ENCODE measurements at regions not wholly inside any gene's neighbourhood (a gene's known extent, or its start where the extent isn't known, plus 50 kb on each side); places are given as distances from the start of the nearest gene placed in this dataset.

DNA sequence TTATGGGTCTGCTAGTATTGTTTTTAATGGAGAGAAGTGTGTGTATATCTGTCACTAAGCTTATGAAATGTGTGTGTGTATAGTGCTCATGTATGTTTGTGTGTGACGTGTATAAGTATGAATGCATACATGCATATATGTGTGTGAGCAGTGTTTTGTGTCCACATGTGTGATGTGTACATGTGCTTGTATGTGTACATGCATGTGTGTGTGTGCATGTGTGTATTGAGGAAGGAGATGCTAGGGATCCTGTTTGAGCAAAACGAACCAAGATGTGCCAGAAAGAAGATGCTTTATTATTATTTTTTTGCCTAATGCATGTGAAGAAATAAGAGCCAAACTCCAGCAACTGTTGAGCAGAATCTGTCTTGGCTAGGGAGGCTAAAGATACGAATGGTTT, 301.3 kb upstream of the SKOR2 start:
- Histone ChIP-seq H3K36me3 (ENCODE audit: control insufficient read depth, insufficient read depth, low read length) (no peaks in the 10 kb centered on the region), H3K4me3 (ENCODE audit: insufficient read depth, low read depth, low read length) (no peak overlapping the region), H3K9me3 (ENCODE audit: control insufficient read depth, low read length) (no peaks in the 10 kb centered on the region), H3K27me3 (ENCODE audit: control insufficient read depth, insufficient read depth, low read length, poor library complexity, severe bottlenecking) (no peaks in the 10 kb centered on the region), H3K27ac (ENCODE audit: insufficient read depth, low read depth, low read length, poor library complexity, severe bottlenecking) (no peak overlapping the region), H3K4me1 (ENCODE audit: control insufficient read depth, insufficient read depth, low read length) (peaks cover 1% of the 10 kb centered on the region)
- WGBS, 2 experiments = 87 to 91% methylated on average over 3 of the region's 3 CpGs

DNA sequence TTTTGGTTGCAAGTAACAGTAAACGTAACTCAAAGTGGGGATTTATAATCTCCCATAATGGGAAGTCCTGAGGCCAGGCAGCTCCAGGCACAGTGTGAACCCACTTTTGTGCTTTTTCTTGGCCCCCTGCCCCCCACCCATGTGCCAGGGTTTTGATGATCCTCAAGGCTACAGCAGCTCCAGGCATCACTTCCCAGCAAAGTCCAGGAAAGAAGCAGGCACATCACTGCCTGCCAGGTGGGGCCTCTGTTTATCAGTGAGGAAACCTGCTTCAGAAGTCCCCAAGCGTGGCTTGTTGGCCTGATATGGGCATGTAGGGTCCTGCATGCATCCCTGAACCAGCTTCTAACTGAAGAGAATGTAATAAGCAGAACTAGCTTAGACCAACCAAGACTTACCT, 299.2 kb upstream of the SKOR2 start:
- Histone ChIP-seq H3K4me3 (ENCODE audit: insufficient read depth, low read depth, low read length) (no peak overlapping the region), H3K36me3 (ENCODE audit: control insufficient read depth, insufficient read depth, low read length) (no peaks in the 10 kb centered on the region), H3K9me3 (ENCODE audit: control insufficient read depth, low read length) (no peaks in the 10 kb centered on the region), H3K4me1 (ENCODE audit: control insufficient read depth, insufficient read depth, low read length) (no peaks in the 10 kb centered on the region), H3K27ac (ENCODE audit: insufficient read depth, low read depth, low read length, poor library complexity, severe bottlenecking) (no peak overlapping the region), H3K27me3 (ENCODE audit: control insufficient read depth, insufficient read depth, low read length, poor library complexity, severe bottlenecking) (no peaks in the 10 kb centered on the region)
- WGBS, 2 experiments = 98% methylated on average over 2 of the region's 2 CpGs

DNA sequence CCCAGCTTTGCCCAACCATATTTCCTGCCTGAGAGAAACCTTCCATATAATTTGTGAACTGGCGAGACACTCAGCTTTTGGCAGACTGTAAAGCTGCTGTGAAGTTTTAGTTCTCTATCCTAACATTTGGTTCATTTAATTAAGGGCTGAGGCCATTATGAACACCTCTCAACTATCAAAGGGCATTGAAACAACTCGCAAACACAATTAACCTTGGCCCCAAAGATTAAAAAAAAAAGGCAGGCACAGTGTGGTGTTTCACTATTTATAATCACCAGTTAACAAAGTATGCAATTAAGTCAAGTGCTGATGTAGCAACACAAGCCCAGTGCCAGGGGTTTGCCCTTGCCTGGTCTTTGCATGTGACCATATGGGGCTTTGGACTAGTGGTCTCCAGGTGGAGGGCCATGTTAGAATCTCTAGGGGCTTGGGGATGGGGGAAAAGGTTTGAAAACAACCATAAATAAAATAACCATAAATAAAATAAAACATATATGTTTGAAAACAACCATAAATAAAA, 297.6 kb upstream of the SKOR2 start:
- no peaks in the 10 kb centered on the region for H3K27me3 ChIP-seq (ENCODE audit: control insufficient read depth, insufficient read depth, low read length, poor library complexity, severe bottlenecking)
- no peaks in the 10 kb centered on the region for H3K9me3 ChIP-seq (ENCODE audit: control insufficient read depth, low read length)
- no peaks in the 10 kb centered on the region for H3K4me1 ChIP-seq (ENCODE audit: control insufficient read depth, insufficient read depth, low read length)
- no peak overlapping the region for H3K27ac ChIP-seq (ENCODE audit: insufficient read depth, low read depth, low read length, poor library complexity, severe bottlenecking)
- no peaks in the 10 kb centered on the region for H3K36me3 ChIP-seq (ENCODE audit: control insufficient read depth, insufficient read depth, low read length)
- no peak overlapping the region for H3K4me3 ChIP-seq (ENCODE audit: insufficient read depth, low read depth, low read length)
- WGBS, 2 experiments = 85 to 94% methylated on average over 1 to 2 of the region's 2 CpGs

DNA sequence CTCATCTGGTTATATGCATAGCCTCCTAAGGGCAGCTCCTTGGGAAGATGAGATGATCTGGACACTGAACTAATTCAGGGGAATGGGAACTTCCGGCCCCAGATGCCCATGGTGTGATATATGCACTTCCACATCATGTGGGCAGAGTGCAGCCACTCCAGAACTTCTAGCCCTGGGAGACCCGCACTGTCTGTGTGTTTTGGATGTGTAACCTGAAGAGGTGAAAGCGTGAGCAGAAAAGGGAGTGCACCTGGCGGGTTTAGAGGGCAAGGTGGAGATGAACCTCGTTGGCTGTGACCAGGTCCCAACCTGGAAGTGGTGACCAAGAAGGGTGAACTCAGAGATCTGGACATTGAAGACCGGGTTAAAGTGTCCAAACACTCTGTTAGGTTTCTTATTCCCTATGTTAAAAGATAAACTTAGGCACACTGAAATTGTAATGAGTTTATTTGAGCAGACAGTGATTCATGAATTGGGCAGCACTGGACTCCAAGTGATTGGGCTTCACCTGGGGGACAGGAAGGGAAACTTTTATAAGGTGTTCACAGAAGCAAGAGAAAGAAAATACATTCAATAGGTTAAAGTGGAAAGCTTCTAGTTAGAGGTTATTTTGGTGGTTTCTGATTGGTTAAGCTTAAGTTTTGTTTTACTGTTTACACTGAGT, 296.2 kb upstream of the SKOR2 start:
- Histone ChIP-seq H3K9me3 (ENCODE audit: control insufficient read depth, low read length) (no peaks in the 10 kb centered on the region), H3K4me1 (ENCODE audit: control insufficient read depth, insufficient read depth, low read length) (no peaks in the 10 kb centered on the region), H3K27ac (ENCODE audit: insufficient read depth, low read depth, low read length, poor library complexity, severe bottlenecking) (no peak overlapping the region), H3K36me3 (ENCODE audit: control insufficient read depth, insufficient read depth, low read length) (no peaks in the 10 kb centered on the region), H3K4me3 (ENCODE audit: insufficient read depth, low read depth, low read length) (no peak overlapping the region), H3K27me3 (ENCODE audit: control insufficient read depth, insufficient read depth, low read length, poor library complexity, severe bottlenecking) (no peaks in the 10 kb centered on the region)
- WGBS, 2 experiments = 95 to 96% methylated on average over 6 of the region's 6 CpGs

DNA sequence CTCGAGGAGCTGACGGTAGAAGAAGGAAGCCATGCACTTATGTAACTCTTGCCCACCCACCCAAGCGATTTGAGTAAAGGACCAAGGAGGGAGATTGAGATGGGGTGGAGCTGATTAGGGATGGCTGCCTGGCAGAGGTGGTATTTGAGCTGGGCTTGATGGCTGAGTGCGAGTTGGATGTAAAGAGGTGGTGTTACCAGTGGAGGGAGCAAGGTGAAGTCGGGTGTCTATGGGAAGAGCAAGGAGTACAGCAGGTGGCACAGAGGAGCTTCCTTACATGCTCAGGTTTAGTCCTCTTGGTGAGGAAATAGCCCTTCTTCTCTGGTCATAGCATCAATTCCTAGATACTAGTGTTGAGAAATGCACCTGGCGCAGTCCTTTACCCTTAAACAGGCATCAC, 294.2 kb upstream of the SKOR2 start:
- Histone ChIP-seq H3K27me3 (ENCODE audit: control insufficient read depth, insufficient read depth, low read length, poor library complexity, severe bottlenecking) (no peaks in the 10 kb centered on the region), H3K9me3 (ENCODE audit: control insufficient read depth, low read length) (no peaks in the 10 kb centered on the region), H3K36me3 (ENCODE audit: control insufficient read depth, insufficient read depth, low read length) (no peaks in the 10 kb centered on the region), H3K4me3 (ENCODE audit: insufficient read depth, low read depth, low read length) (no peak overlapping the region), H3K4me1 (ENCODE audit: control insufficient read depth, insufficient read depth, low read length) (no peaks in the 10 kb centered on the region), H3K27ac (ENCODE audit: insufficient read depth, low read depth, low read length, poor library complexity, severe bottlenecking) (no peak overlapping the region)
- 72 to 81% methylated on average over 6 of the region's 6 CpGs for WGBS, 2 experiments

DNA sequence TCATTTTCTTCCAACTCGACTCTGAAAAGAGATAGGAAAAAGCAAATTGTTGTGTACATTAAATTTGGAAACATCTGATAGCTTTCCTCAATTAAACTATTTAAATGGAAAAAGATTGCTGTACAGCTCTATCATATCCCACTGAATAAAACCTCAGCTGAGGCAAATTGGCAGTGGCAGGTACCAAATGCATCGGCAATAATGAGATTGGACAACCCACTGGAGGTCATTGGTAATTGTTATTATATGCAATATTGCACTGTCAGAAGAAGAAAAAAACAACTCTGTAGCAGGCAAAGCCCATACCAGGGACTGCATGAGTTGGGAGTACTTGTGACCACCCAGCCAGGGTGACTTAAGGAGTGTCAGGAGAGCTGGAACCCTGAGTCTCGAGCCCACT, 291.6 kb upstream of the SKOR2 start:
- Histone ChIP-seq H3K4me3 (ENCODE audit: insufficient read depth, low read depth, low read length) (no peak overlapping the region), H3K4me1 (ENCODE audit: control insufficient read depth, insufficient read depth, low read length) (no peaks in the 10 kb centered on the region), H3K27me3 (ENCODE audit: control insufficient read depth, insufficient read depth, low read length, poor library complexity, severe bottlenecking) (no peaks in the 10 kb centered on the region), H3K27ac (ENCODE audit: insufficient read depth, low read depth, low read length, poor library complexity, severe bottlenecking) (no peak overlapping the region), H3K36me3 (ENCODE audit: control insufficient read depth, insufficient read depth, low read length) (no peaks in the 10 kb centered on the region), H3K9me3 (ENCODE audit: control insufficient read depth, low read length) (no peaks in the 10 kb centered on the region)
- WGBS, 2 experiments = 88 to 94% methylated on average over 2 to 3 of the region's 3 CpGs

DNA sequence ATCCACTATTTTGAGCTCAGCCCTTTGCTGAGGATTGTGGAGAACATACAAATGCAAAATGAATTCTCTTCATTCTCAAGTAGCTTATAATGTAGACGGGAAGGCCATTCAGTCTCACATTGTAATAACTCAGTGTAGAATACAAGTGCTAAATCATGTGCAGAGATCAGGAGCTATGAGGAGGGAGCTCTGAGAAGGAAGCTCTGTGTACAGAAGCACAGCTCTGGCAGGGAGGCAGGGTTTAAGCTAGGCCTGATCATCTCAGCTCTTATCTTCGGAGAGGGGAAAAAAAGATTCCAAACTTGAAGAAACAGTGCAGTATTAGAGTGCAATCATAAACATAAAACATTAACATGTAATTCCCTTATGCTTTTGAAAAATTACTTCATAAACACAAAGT, 291.1 kb upstream of the SKOR2 start:
- no peak overlapping the region for H3K4me3 ChIP-seq (ENCODE audit: insufficient read depth, low read depth, low read length)
- WGBS, 2 experiments = 87 to 100% methylated on average over 1 to 2 of the region's 2 CpGs
- H3K27me3 ChIP-seq (ENCODE audit: control insufficient read depth, insufficient read depth, low read length, poor library complexity, severe bottlenecking) = no peaks in the 10 kb centered on the region
- no peaks in the 10 kb centered on the region for H3K9me3 ChIP-seq (ENCODE audit: control insufficient read depth, low read length)
- H3K36me3 ChIP-seq (ENCODE audit: control insufficient read depth, insufficient read depth, low read length) = no peaks in the 10 kb centered on the region
- no peaks in the 10 kb centered on the region for H3K4me1 ChIP-seq (ENCODE audit: control insufficient read depth, insufficient read depth, low read length)
- no peak overlapping the region for H3K27ac ChIP-seq (ENCODE audit: insufficient read depth, low read depth, low read length, poor library complexity, severe bottlenecking)

DNA sequence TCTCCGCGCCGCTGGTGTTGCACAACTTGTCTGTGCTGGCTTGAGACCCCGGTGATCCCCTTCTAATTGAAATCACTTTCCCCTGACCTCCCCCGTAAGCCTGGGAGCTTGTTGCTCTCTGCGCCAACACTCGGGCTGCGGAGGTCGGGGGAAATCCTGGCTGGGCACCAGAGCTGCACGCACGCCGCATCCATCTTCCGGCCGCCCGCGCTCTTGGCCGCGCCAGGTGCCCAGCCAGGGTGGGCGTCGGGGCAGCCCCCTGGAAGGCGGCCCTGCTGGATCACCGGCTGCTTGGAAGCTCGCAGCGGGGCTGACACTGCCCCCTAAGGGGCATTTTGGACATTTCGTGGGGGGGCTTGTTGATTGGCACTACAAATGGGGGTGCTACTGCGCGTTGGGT, 280.3 kb upstream of the SKOR2 start:
- 87 to 89% methylated on average over 27 of the region's 27 CpGs for WGBS, 2 experiments
- Histone ChIP-seq H3K27ac (ENCODE audit: insufficient read depth, low read depth, low read length, poor library complexity, severe bottlenecking) (no peak overlapping the region), H3K36me3 (ENCODE audit: control insufficient read depth, insufficient read depth, low read length) (no peaks in the 10 kb centered on the region), H3K4me1 (ENCODE audit: control insufficient read depth, insufficient read depth, low read length) (no peaks in the 10 kb centered on the region), H3K27me3 (ENCODE audit: control insufficient read depth, insufficient read depth, low read length, poor library complexity, severe bottlenecking) (no peaks in the 10 kb centered on the region), H3K4me3 (ENCODE audit: insufficient read depth, low read depth, low read length) (no peak overlapping the region), H3K9me3 (ENCODE audit: control insufficient read depth, low read length) (no peaks in the 10 kb centered on the region)

DNA sequence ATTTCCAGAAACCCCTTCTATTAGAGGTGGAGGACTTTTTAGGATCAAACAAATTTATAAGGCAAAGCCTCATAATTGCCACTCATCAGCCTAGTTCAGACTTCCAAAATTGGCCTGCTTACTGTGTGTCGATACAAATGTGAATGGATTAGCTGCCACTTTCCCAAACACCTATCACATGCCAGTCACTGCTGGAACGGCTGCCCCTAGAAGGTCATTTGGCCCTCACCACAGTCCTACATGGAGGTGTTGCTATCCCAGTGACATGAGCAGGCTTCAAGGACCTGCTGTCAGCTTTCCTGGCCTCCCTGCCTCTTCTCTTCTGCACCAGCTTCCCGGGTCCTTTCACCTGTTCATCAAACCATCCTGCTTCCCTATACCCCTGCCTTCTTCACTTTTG, 279.2 kb upstream of the SKOR2 start:
- Histone ChIP-seq H3K4me1 (ENCODE audit: control insufficient read depth, insufficient read depth, low read length) (no peaks in the 10 kb centered on the region), H3K9me3 (ENCODE audit: control insufficient read depth, low read length) (no peaks in the 10 kb centered on the region), H3K27me3 (ENCODE audit: control insufficient read depth, insufficient read depth, low read length, poor library complexity, severe bottlenecking) (no peaks in the 10 kb centered on the region), H3K36me3 (ENCODE audit: control insufficient read depth, insufficient read depth, low read length) (no peaks in the 10 kb centered on the region), H3K4me3 (ENCODE audit: insufficient read depth, low read depth, low read length) (no peak overlapping the region), H3K27ac (ENCODE audit: insufficient read depth, low read depth, low read length, poor library complexity, severe bottlenecking) (no peak overlapping the region)
- WGBS, 2 experiments = 95 to 96% methylated on average over 3 of the region's 3 CpGs

DNA sequence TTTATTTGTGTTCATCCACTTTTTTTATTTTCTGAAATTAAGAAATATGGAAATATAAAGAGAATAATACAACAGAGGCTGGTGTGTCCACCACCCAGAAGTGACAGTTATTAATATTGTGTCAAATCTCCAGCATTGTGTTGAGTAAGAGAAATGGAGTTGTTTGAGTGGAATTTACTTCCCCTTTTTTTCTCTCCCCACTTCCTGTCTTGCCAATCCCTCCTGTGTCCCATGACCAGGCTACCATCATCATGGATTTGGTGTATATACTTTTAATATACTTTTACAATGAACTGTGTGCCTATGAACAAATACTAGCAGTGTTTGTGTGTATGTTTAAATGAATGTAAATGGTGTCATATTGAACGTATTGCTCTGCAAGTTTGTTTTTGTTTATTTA, 276.9 kb upstream of the SKOR2 start:
- Histone ChIP-seq H3K4me1 (ENCODE audit: control insufficient read depth, insufficient read depth, low read length) (no peaks in the 10 kb centered on the region), H3K36me3 (ENCODE audit: control insufficient read depth, insufficient read depth, low read length) (no peaks in the 10 kb centered on the region), H3K27ac (ENCODE audit: insufficient read depth, low read depth, low read length, poor library complexity, severe bottlenecking) (no peak overlapping the region), H3K27me3 (ENCODE audit: control insufficient read depth, insufficient read depth, low read length, poor library complexity, severe bottlenecking) (no peaks in the 10 kb centered on the region), H3K4me3 (ENCODE audit: insufficient read depth, low read depth, low read length) (no peak overlapping the region), H3K9me3 (ENCODE audit: control insufficient read depth, low read length) (no peaks in the 10 kb centered on the region)
- 86 to 88% methylated on average over 1 of the region's 1 CpG for WGBS, 2 experiments

DNA sequence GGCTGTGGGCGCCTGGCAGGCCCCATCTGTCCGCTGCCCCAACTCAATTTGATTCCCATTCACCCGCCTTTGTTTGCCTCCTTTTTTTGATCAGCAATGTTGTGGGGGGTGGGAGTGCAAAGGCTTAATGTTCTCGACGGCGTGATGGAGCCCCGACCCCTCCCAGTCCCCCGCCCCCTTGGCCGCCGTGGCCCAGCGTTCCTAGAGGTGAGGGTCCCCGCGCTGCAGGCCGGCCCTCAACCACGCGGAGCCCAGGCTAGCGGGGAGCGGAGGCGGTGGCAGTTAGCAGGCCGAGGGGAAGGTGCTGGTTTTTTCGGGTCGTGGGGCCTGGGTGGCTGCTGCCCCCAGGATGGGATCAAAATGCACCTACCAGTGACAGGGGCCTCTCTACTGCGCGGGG, 274.7 kb upstream of the SKOR2 start:
- no peaks in the 10 kb centered on the region for H3K27me3 ChIP-seq (ENCODE audit: control insufficient read depth, insufficient read depth, low read length, poor library complexity, severe bottlenecking)
- H3K4me1 ChIP-seq (ENCODE audit: control insufficient read depth, insufficient read depth, low read length) = no peaks in the 10 kb centered on the region
- WGBS, 2 experiments = 92% methylated on average over 22 to 24 of the region's 24 CpGs
- H3K36me3 ChIP-seq (ENCODE audit: control insufficient read depth, insufficient read depth, low read length) = no peaks in the 10 kb centered on the region
- no peak overlapping the region for H3K4me3 ChIP-seq (ENCODE audit: insufficient read depth, low read depth, low read length)
- no peak overlapping the region for H3K27ac ChIP-seq (ENCODE audit: insufficient read depth, low read depth, low read length, poor library complexity, severe bottlenecking)
- H3K9me3 ChIP-seq (ENCODE audit: control insufficient read depth, low read length) = no peaks in the 10 kb centered on the region
